SW480 (cell line): ENCODE measurements at regions not wholly inside any gene's neighbourhood (a gene's known extent, or its start where the extent isn't known, plus 50 kb on each side); places are given as distances from the start of the nearest gene placed in this dataset.

Experiments
- DNase-seq: peaks from one replicate; pipeline ENCODE4 v3.0.0-alpha.2; 2016; ENCODE audit warnings: low spot score

GRCh38 chr6:156513504-156513903, 263.7 kb upstream of the ARID1B start:
- DNase-seq: no peak

GRCh38 chr6:156511570-156511969, 265.6 kb upstream of the ARID1B start:
- DNase-seq: no peak

- no peak for DNase-seq
Measured at GRCh38 chr6:156511051-156511450, 266.1 kb upstream of the ARID1B start.

- no peak for DNase-seq
Measured at GRCh38 chr6:156510242-156510641, 266.9 kb upstream of the ARID1B start.

- DNase-seq: no peak
Measured at GRCh38 chr6:156509496-156509895, 267.7 kb upstream of the ARID1B start.

- DNase-seq: no peak
Measured at GRCh38 chr6:156508923-156509322, 268.3 kb upstream of the ARID1B start.

GRCh38 chr6:156508126-156508525, 269.1 kb upstream of the ARID1B start:
- DNase-seq: no peak

GRCh38 chr6:156507656-156508055, 269.5 kb upstream of the ARID1B start:
- DNase-seq: no peak

- DNase-seq: no peak
Measured at GRCh38 chr6:156507106-156507505, 270.1 kb upstream of the ARID1B start.

- no peak for DNase-seq
Measured at GRCh38 chr6:156502969-156503504, 274.1 kb upstream of the ARID1B start.

- DNase-seq: no peak
Measured at GRCh38 chr6:156497618-156498017, 279.6 kb upstream of the ARID1B start.

GRCh38 chr6:156487877-156488276, 289.3 kb upstream of the ARID1B start:
- DNase-seq: no peak

- DNase-seq: no peak
Measured at GRCh38 chr6:156485150-156485549, 292.0 kb upstream of the ARID1B start.

- no peak for DNase-seq
Measured at GRCh38 chr6:156474507-156475120, 302.6 kb upstream of the ARID1B start.

GRCh38 chr6:156471000-156471399, 306.2 kb upstream of the ARID1B start:
- no peak for DNase-seq

- no peak for DNase-seq
Measured at GRCh38 chr6:156464100-156464878, 312.9 kb upstream of the ARID1B start.

GRCh38 chr6:156461647-156462046, 315.5 kb upstream of the ARID1B start:
- no peak for DNase-seq

GRCh38 chr6:156457601-156458000, 319.6 kb upstream of the ARID1B start:
- DNase-seq: peak; percentile 1

- no peak for DNase-seq
Measured at GRCh38 chr6:156455847-156456246, 321.3 kb upstream of the ARID1B start.

- no peak for DNase-seq
Measured at GRCh38 chr6:156454867-156455266, 322.3 kb upstream of the ARID1B start.

- DNase-seq: no peak
Measured at GRCh38 chr6:156451726-156452125, 325.5 kb upstream of the ARID1B start.

- no peak for DNase-seq
Measured at GRCh38 chr6:156451088-156451487, 326.1 kb upstream of the ARID1B start.

GRCh38 chr6:156450421-156450820, 326.8 kb upstream of the ARID1B start:
- no peak for DNase-seq

GRCh38 chr6:156449569-156449968, 327.6 kb upstream of the ARID1B start:
- no peak for DNase-seq
